ENCODE measurements at regions not wholly inside any gene's neighbourhood (a gene's known extent, or its start where the extent isn't known, plus 50 kb on each side); places are given as distances from the start of the nearest gene placed in this dataset.

DNA sequence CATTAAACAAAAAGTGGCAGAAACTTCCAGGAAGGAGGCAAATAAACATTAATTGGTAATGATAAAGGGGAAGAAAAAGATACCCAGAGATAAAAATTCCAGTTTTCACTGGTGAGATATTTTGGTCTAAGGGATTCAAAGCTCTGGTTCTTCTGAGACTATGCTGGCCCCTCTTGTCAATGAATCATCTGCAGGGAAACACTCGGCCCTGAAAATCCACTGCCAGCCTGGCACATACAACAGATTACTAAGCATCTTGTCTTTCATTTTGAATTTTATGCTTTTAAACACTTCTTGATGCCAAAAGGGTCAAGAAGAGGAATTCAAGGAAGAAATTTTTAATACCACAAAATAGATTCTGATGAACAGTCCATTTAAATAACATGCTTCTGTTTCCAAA is 1603.8 kb upstream of the ZEB2 start:
- intact Hi-C loops (cut with micrococcal nuclease): no loop called here
- Mint-ChIP-seq H3K9me3 (no peaks in the 10 kb centered on the region), H3K4me3 (ENCODE audit: low read depth) (no peak overlapping the region), H3K27ac (no peak overlapping the region), H3K27me3 (ENCODE audit: low read depth) (no peaks in the 10 kb centered on the region), H3K36me3 (ENCODE audit: low read depth) (no peaks in the 10 kb centered on the region), H3K4me1 (ENCODE audit: low read depth) (no peaks in the 10 kb centered on the region)
- DNase-seq (ENCODE audit: low spot score): no peak

DNA sequence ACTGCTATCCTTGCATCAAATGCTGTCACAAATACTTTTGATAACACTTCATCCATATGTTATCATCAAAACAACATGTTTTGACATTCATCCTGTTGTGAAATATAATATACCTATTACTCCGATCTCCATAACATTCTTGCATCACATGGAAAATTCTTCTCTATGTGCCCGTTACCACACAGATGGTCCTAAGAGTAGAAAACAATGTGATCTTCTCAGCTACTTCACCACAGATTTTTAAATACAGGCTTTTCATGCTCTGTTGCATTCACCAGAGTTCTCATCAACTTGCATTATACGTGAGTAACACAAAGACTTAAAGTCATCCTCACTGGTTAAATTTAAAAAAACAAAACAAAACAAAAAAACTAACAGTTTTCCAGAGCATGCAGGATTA is 1603.3 kb upstream of the ZEB2 start:
- H3K9me3 Mint-ChIP-seq: no peaks in the 10 kb centered on the region
- H3K36me3 Mint-ChIP-seq (ENCODE audit: low read depth): no peaks in the 10 kb centered on the region
- H3K27me3 Mint-ChIP-seq (ENCODE audit: low read depth): no peaks in the 10 kb centered on the region
- H3K4me1 Mint-ChIP-seq (ENCODE audit: low read depth): no peaks in the 10 kb centered on the region
- DNase-seq (ENCODE audit: low spot score): no peak
- H3K4me3 Mint-ChIP-seq (ENCODE audit: low read depth): no peak overlapping the region
- no peak overlapping the region for H3K27ac Mint-ChIP-seq
- intact Hi-C loops (cut with micrococcal nuclease): no loop called here

DNA sequence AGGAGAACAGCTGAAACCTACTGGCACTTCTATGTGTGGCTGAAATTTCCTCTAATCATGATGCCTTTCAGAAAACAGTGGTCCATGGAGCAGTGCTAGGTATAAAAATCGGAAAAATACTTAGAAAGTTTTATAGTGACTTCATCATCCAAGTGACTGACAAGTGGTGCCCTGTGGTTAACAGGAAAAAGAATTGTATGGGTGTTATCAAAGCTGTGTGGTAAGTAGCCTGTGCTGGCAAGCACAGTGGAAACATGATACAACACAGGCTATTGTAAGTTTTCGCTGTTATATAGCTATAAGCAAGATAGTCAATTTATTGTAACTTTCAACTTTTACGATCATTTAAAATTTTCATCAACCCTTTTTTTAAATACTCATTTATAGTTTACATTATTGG is 1599.7 kb upstream of the ZEB2 start:
- Mint-ChIP-seq H3K27me3 (ENCODE audit: low read depth) (no peaks in the 10 kb centered on the region), H3K4me1 (ENCODE audit: low read depth) (no peaks in the 10 kb centered on the region), H3K27ac (no peak overlapping the region), H3K4me3 (ENCODE audit: low read depth) (no peak overlapping the region), H3K36me3 (ENCODE audit: low read depth) (no peaks in the 10 kb centered on the region), H3K9me3 (no peaks in the 10 kb centered on the region)
- no peak for DNase-seq (ENCODE audit: low spot score)
- intact Hi-C loops (cut with micrococcal nuclease): no loop called here

DNA sequence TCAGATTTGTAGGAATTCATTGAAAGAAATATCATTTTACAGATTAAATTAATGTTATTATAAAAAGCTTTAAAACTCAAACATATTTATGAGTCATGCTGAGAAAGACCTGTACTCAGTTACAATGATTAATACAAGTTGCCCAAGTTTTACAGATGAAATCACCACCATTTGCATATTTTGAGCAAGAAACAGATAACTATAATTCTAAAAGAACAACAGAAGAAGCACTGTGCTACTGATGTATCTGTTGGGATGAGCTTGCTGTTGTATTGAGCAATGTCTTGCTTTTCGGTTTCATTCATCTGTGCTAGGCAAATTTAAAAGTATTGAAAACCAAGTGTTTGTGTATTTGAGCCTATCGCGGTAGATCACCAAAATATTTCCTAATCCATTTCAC is 1589.1 kb upstream of the ZEB2 start:
- no peak overlapping the region for H3K27ac Mint-ChIP-seq
- intact Hi-C loops (cut with micrococcal nuclease): no loop called here
- H3K4me1 Mint-ChIP-seq (ENCODE audit: low read depth): no peaks in the 10 kb centered on the region
- H3K4me3 Mint-ChIP-seq (ENCODE audit: low read depth): no peak overlapping the region
- no peaks in the 10 kb centered on the region for H3K27me3 Mint-ChIP-seq (ENCODE audit: low read depth)
- peaks cover 8% of the 10 kb centered on the region for H3K9me3 Mint-ChIP-seq
- no peaks in the 10 kb centered on the region for H3K36me3 Mint-ChIP-seq (ENCODE audit: low read depth)
- DNase-seq (ENCODE audit: low spot score): no peak

DNA sequence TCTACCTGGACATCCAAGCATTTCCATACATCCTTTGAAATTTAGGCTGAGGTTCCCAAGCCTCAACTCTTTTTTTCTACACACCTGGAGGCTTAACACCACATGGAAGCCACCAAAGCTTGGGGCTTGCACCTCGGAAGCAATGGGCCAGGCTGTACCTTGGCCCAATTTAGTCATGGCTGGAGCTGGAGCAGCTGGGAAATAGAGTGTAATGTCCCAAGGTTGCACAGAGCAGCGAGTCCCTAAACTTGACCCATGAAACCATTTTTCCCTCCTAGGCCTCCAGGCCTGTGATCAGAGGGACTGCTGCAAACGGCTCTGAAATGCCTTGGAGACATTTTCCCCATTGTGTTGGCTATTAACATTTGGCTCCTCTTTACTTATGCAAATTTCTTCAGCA is 1574.3 kb upstream of the ZEB2 start:
- no peaks in the 10 kb centered on the region for H3K4me1 Mint-ChIP-seq (ENCODE audit: low read depth)
- H3K27ac Mint-ChIP-seq: no peak overlapping the region
- no peak for DNase-seq (ENCODE audit: low spot score)
- H3K27me3 Mint-ChIP-seq (ENCODE audit: low read depth): no peaks in the 10 kb centered on the region
- no peaks in the 10 kb centered on the region for H3K36me3 Mint-ChIP-seq (ENCODE audit: low read depth)
- intact Hi-C loops (cut with micrococcal nuclease): no loop called here
- peaks cover 39% of the 10 kb centered on the region for H3K9me3 Mint-ChIP-seq
- H3K4me3 Mint-ChIP-seq (ENCODE audit: low read depth): no peak overlapping the region

DNA sequence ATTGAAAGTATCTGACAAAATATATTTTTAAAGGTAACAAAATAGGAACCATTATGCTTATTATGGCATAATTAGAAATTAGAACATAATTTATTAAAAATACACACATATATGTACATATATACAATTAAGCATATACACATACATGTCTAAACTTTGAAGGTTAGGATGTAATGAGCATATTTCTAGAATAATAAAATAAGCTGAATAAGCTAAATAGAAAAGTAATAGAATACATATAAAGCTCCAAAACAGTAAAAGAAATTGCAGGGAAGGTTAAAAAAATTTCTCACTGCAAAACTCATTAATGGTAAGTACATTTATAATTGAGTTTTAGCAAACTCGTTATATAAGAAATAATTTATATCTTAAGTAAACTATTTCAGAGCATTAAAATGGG is 1561.5 kb upstream of the ZEB2 start:
- no peak for DNase-seq (ENCODE audit: low spot score)
- Mint-ChIP-seq H3K27me3 (ENCODE audit: low read depth) (no peaks in the 10 kb centered on the region), H3K4me3 (ENCODE audit: low read depth) (no peak overlapping the region), H3K27ac (no peak overlapping the region), H3K4me1 (ENCODE audit: low read depth) (no peaks in the 10 kb centered on the region), H3K9me3 (peaks cover 36% of the 10 kb centered on the region), H3K36me3 (ENCODE audit: low read depth) (no peaks in the 10 kb centered on the region)
- intact Hi-C loops (cut with micrococcal nuclease): no loop called here

DNA sequence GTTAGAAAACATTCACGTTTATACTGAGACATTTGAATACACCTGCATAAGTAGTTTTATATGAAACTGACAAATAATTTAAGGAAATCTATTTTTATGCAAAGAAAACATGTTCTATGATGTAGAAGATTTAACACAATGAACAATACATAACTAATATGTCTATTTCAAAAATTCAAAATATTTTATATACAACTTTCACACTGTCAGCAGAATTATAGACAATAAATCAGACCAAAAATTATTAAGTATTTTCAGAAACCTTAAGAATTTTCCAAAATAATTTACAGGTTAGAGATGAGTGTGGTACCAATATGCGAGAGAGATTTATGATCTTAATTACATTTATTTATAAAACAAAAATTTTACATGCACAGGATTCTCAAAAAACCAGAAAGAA is 1561.0 kb upstream of the ZEB2 start:
- no peak for DNase-seq (ENCODE audit: low spot score)
- no peaks in the 10 kb centered on the region for H3K27me3 Mint-ChIP-seq (ENCODE audit: low read depth)
- H3K27ac Mint-ChIP-seq: no peak overlapping the region
- H3K36me3 Mint-ChIP-seq (ENCODE audit: low read depth): no peaks in the 10 kb centered on the region
- no peaks in the 10 kb centered on the region for H3K4me1 Mint-ChIP-seq (ENCODE audit: low read depth)
- H3K9me3 Mint-ChIP-seq: peaks cover 41% of the 10 kb centered on the region
- H3K4me3 Mint-ChIP-seq (ENCODE audit: low read depth): no peak overlapping the region
- intact Hi-C loops (cut with micrococcal nuclease): no loop called here

DNA sequence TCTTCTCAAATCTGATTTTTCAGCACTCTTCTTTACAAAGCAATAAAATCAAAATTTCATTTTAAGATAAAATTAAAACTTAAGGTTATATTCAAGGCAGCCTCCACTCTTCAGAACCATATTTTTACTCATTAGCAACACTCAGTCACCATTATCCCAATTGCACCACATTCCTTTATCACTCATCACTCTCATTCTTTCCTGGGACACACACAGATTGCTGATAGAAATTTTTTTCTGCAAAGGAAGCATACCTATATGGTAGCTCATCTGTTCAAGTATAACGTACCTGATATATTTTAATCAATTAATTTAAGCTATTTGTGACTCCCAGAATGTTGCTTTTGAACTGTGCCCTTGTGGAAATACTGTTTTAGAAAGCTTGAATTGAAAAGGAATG is 1559.3 kb upstream of the ZEB2 start:
- H3K9me3 Mint-ChIP-seq: peaks cover 40% of the 10 kb centered on the region
- no peak overlapping the region for H3K27ac Mint-ChIP-seq
- intact Hi-C loops (cut with micrococcal nuclease): no loop called here
- H3K4me3 Mint-ChIP-seq (ENCODE audit: low read depth): no peak overlapping the region
- H3K4me1 Mint-ChIP-seq (ENCODE audit: low read depth): no peaks in the 10 kb centered on the region
- no peaks in the 10 kb centered on the region for H3K27me3 Mint-ChIP-seq (ENCODE audit: low read depth)
- H3K36me3 Mint-ChIP-seq (ENCODE audit: low read depth): no peaks in the 10 kb centered on the region
- DNase-seq (ENCODE audit: low spot score): no peak

DNA sequence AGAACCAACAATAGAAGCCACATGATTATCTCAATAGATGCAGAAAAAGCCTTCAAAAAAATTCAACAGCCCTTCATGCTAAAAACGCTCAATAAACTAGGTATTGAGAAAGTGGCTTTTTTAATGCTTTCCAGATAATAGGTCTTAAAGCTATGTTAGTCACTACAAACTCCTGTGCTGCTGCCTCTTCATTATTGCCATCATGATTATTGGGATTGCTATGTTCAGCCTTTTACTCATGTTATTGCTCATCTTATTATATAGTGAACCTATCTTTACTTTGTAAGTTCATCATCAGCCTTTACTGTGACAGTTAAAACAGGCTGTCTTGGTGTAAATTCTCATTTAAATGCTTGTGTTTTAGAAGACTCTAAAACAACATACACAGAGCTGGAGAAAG is 1557.2 kb upstream of the ZEB2 start:
- no peak overlapping the region for H3K27ac Mint-ChIP-seq

DNA sequence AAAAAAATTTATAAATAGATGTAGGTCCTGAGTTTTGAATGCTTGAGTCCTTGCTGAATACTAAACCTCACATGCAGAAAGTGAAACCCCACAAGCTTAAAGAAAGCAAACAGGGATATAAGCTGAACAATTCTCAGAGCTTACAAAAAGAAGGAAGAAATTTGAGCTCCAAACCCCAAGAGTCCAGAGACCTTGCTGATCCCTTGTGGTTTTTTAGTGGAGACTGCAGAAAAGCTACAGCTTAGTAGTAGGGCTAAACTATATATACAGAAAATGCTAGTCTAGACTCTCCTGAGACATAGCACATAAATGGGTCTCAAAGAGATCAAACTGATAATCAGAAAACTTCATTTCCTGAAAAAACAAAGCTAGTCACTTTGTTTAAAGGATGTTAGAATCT is 1548.1 kb upstream of the ZEB2 start:
- H3K36me3 Mint-ChIP-seq (ENCODE audit: low read depth): no peaks in the 10 kb centered on the region
- H3K27ac Mint-ChIP-seq: no peak overlapping the region
- H3K4me1 Mint-ChIP-seq (ENCODE audit: low read depth): no peaks in the 10 kb centered on the region
- H3K27me3 Mint-ChIP-seq (ENCODE audit: low read depth): no peaks in the 10 kb centered on the region
- intact Hi-C loops (cut with micrococcal nuclease): no loop called here
- H3K4me3 Mint-ChIP-seq (ENCODE audit: low read depth): no peak overlapping the region
- DNase-seq (ENCODE audit: low spot score): no peak
- H3K9me3 Mint-ChIP-seq: peaks cover 17% of the 10 kb centered on the region

More for the DNA sequence above, 1557.2 kb upstream of the ZEB2 start:
- H3K36me3 Mint-ChIP-seq (ENCODE audit: low read depth): no peaks in the 10 kb centered on the region
- DNase-seq (ENCODE audit: low spot score): no peak
- no peak overlapping the region for H3K4me3 Mint-ChIP-seq (ENCODE audit: low read depth)
- no peaks in the 10 kb centered on the region for H3K4me1 Mint-ChIP-seq (ENCODE audit: low read depth)
- H3K9me3 Mint-ChIP-seq: peaks cover 34% of the 10 kb centered on the region
- H3K27me3 Mint-ChIP-seq (ENCODE audit: low read depth): no peaks in the 10 kb centered on the region
- intact Hi-C loops (cut with micrococcal nuclease): no loop called here

DNA sequence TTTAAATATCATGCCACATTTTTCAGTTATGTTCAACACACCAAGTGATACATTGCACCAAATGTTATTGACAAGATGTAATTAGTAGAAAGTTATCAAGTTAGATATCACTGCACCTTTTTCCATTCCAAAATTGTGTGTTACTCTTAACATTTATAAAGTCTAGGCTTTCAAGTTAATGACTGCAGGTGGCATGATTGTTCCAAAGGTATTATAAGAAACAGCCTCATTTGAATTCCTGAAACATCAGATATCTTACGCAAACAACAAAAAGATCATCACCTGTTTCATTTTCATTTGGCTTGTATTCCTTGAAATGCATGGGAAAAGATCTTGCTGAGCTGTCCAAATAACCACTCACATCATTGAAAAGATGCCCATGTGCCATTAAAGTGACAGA is 1528.2 kb upstream of the ZEB2 start:
- Mint-ChIP-seq H3K4me1 (ENCODE audit: low read depth) (no peaks in the 10 kb centered on the region), H3K27me3 (ENCODE audit: low read depth) (no peaks in the 10 kb centered on the region), H3K36me3 (ENCODE audit: low read depth) (no peaks in the 10 kb centered on the region), H3K4me3 (ENCODE audit: low read depth) (no peak overlapping the region), H3K9me3 (peaks cover 4% of the 10 kb centered on the region), H3K27ac (no peak overlapping the region)
- DNase-seq (ENCODE audit: low spot score): no peak
- intact Hi-C loops (cut with micrococcal nuclease): no loop called here

DNA sequence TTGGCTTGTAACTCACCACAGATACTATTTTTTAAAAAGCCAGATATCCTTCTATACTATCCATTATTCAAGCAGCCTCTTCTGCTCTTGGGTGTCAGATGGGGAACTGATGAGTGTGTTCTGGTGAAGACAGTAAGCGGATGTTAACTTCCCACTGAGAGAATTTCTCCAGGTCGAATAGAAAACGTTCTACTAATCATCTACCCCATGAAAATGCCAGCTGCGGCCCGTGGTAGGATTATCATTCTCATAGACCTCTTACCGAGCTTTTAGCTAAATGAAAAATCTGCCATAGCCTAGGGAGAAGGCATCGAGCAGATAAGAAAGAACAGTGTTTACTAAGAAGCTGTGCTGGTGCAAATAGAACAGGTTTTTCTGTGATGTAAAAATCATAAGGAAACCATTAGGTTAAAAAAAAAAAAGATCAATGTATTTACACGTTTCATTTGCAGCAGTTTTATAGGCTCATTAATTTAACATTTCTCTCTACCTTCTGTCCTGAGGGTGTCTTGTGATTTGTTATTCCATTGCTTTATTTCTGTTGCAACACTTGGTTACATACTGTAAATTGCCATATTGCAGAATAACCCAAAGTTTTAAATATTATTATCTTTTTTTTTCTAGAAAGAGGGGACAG is 1521.5 kb upstream of the ZEB2 start:
- intact Hi-C loops (cut with micrococcal nuclease): no loop called here
- H3K27me3 Mint-ChIP-seq (ENCODE audit: low read depth): no peaks in the 10 kb centered on the region
- H3K36me3 Mint-ChIP-seq (ENCODE audit: low read depth): no peaks in the 10 kb centered on the region
- no peak overlapping the region for H3K27ac Mint-ChIP-seq
- no peak for DNase-seq (ENCODE audit: low spot score)
- H3K9me3 Mint-ChIP-seq: no peaks in the 10 kb centered on the region
- H3K4me1 Mint-ChIP-seq (ENCODE audit: low read depth): no peaks in the 10 kb centered on the region
- H3K4me3 Mint-ChIP-seq (ENCODE audit: low read depth): no peak overlapping the region

DNA sequence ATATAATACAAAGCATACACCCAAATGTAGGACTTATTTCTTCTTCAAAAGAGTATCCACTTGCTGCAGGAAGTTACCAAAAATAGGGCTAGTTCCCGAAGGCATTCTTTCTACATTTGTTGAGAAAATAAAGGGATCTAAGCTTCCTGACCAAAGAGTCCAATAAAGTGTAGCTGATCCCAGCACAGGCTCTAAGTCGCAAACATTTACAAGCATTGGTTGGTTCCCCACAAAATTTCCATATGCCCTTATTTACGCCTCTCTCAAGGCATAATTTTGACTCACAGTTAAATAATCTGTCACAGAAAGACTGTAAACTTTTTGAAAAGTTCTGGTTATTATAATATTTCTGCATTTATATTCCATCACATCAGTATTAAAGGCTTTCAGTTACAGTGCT is 1520.1 kb upstream of the ZEB2 start:
- Mint-ChIP-seq H3K4me3 (ENCODE audit: low read depth) (no peak overlapping the region), H3K9me3 (no peaks in the 10 kb centered on the region), H3K27ac (no peak overlapping the region), H3K4me1 (ENCODE audit: low read depth) (no peaks in the 10 kb centered on the region), H3K27me3 (ENCODE audit: low read depth) (no peaks in the 10 kb centered on the region), H3K36me3 (ENCODE audit: low read depth) (no peaks in the 10 kb centered on the region)
- intact Hi-C loops (cut with micrococcal nuclease): no loop called here
- DNase-seq (ENCODE audit: low spot score): no peak

DNA sequence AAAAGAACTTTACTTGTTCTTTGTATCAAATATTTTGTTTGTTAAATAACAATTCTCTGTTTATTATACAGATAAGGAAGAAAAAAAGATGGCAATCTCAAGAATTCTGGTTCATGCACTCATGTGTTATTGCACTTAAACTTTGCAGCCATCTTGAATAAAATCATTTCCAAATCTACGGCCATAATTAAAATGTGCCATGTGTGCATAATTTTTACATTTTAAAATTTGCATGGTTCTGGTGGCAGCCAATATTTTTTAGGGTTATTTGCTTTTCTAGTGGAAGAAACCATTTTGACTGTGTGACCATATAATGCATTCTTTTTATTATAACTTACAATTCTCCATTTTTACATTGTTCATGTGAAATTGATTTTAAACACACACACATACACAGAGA is 1518.1 kb upstream of the ZEB2 start:
- Mint-ChIP-seq H3K4me1 (ENCODE audit: low read depth) (no peaks in the 10 kb centered on the region), H3K4me3 (ENCODE audit: low read depth) (no peak overlapping the region), H3K36me3 (ENCODE audit: low read depth) (no peaks in the 10 kb centered on the region), H3K27me3 (ENCODE audit: low read depth) (no peaks in the 10 kb centered on the region), H3K9me3 (no peaks in the 10 kb centered on the region), H3K27ac (no peak overlapping the region)
- intact Hi-C loops (cut with micrococcal nuclease): no loop called here
- DNase-seq (ENCODE audit: low spot score): no peak
